Fibroblast of skin of abdomen (primary cell): ENCODE measurements at regions not wholly inside any gene's neighbourhood (a gene's known extent, or its start where the extent isn't known, plus 50 kb on each side); places are given as distances from the start of the nearest gene placed in this dataset.

Experiments used
- DNase-seq: peaks from one replicate; pipeline ENCODE4 v3.0.0-alpha.2; 2013

DNA sequence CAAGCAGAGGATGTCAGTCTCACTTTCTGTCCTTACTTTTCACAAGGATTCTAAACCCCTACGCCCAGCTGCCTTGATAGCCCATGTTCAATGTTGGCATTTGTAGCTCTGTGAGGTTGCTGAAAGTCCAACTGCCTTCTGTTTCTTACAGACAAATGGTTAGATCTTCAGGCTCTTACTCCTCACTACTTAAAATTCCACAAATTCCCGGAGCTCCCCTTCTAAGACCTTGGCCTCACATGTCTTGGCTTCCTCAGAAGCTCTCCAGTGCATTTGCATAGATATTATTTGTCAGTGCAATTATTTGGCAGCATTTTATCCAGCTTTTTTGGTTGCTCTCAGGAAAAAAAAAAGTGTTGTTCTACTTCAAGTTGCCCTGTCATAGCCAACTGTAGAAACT, 453.7 kb upstream of the CELF4 start:
- no peak for DNase-seq

DNA sequence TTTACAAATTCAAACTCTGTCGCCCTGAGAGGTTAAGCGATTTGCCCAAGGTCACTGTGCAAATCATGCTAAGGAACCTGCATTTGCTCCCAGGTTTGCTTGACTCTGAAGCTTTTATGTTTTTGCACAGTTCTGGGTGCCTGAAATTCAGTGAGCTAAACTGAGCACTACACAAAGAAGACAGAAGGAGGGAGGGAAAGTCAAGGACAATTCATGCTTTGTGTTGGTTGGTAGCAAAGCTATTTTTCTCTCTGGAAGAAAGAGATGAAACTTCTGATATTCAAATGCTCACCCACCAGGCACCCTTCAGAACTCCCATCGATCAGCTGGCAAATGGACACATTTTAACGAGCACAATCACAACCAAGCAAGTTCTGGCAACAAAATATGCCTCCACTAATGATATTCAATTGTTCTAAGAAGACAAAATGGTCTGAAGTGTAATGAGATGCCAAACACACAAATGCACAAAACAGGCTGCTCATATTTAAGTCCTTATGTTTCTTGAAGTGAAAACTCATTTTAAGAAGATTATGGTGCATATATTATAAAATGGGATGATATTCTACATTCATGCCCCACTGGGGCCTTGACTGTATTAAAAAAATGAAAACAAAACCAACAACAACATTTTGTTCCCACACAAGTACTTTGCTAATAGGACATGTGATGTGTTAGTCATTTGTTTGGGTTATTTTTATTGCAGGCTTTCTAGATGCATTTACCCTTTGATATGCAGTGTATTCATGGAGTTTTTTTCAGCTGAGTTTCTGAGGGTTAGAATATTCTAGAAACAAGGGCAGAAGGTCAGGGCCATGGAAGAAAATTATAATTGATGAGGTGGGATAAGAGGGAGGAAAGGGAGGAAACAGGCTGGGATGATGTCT, 445.6 kb upstream of the CELF4 start:
- DNase-seq = no peak

DNA sequence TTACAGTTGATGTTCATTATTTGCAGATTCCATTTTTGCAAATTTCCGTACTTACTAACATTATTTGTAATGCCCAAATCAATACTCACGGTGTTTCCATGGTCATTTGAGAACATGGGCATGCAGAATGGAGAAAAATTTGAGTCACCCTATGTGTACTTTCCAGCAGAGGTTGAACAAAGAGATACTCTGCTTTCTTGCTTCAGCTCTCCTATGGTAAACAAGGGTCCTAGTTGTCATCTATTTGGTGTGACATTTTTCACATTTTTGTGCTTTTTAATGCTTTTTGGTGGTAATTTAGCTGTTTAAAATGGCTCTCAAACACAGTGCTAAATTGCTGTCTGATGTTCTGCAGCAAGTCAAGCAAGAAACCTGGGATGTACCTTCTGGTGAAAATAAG, 444.4 kb upstream of the CELF4 start:
- DNase-seq = no peak

DNA sequence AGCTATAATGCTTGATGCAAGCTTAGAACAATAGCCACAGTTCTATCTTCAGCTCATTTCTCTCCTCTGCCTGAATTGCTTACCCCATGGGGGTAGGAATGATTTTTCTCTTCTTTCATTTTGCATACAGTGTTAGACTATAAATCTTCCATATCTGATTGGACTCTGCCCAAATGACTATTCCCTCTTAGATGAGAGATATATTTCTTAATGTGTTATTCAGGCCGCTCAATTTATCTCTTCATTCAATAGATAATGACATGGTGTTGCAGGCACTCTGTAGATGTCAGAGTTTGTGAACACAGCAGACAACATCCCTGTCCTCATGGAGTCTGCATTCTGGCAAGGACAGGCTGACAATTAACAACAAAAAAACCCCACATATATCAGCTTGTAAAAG, 443.7 kb upstream of the CELF4 start:
- DNase-seq = no peak

DNA sequence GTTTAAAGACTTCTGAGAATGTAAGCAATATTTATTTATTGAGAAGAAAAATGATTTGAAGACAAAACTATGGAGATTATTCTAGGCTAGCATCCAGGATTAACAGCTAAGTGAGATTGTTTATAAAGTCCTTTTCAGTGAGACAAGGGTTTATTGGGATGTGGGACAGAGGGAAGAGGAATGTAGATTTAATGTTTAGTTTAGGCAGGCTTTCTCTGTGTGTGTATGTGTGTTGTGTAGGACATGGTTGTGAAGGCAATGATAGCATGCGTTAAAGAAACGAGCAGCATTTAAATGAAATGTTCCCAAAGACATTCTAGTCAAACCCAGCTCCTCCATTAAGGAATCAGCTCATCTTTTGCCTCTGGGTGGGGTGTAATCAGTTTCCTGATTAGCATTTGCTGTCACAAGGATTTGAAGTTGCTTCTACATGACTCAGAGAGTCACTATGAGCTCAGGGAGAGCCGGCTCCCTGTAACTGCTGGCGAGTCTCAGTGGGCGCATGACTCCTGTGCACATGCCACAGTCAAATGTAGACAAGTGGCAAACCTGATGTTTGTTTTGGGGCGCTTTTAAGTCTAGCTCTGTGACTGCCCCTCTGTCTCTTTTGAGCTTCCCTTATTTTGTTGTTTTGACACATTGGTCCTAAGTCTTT, 442.2 kb upstream of the CELF4 start:
- DNase-seq = no peak

DNA sequence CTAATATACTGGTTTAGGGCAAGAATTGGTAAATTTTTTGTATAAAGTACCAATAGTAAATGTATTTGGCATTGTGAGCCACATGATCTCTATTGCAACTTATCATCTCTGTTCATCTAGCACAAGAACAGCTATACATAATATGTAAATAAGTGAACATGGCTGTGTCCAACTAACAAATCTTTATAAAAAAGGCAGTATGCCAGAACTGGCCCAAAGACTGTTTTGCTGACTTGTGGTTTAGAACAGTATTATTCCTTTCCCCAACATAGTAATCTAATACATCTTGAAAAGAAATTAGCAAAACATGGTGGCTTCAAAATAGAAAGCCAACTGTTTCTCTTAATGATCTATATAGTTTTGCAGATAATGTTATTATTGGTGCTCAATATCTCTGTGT, 441.4 kb upstream of the CELF4 start:
- no peak for DNase-seq

DNA sequence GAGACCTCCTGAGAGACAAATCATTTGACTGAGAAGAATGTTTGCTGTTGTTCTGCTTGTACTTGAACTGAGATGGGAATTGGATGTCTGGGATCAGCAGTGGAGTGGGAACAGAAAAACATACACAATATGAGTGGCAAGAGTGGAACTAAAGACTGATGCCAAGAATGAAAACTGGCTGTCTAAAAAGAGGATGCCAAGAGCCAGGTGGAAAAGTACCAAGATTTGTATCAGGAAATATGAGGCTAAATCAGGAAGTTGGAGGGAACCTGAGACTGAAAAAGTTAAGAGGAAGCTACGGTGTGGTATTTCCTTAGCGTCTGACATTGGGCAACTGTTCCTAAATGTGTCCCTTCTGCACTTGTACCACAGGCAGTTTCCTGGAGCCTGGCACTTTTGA, 440.9 kb upstream of the CELF4 start:
- DNase-seq = no peak

DNA sequence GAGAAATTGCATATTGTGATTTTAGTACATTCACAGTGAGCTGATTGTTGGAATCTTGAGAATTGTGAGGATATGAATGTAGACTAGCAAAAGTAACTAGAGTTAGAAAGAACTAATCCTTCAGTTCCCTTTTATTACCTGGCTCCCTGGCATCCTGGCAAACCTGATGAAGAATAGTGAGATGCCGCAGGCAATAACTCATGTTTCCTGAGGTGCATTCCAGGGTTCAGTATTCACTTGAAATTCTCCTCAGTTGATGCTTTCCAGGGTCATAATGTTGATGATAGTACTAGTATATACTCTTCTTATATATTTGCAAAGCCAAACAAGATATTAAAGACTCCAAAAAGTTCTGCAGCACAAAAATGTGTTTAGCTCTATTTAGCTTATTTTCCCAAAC, 432.1 kb upstream of the CELF4 start:
- no peak for DNase-seq

DNA sequence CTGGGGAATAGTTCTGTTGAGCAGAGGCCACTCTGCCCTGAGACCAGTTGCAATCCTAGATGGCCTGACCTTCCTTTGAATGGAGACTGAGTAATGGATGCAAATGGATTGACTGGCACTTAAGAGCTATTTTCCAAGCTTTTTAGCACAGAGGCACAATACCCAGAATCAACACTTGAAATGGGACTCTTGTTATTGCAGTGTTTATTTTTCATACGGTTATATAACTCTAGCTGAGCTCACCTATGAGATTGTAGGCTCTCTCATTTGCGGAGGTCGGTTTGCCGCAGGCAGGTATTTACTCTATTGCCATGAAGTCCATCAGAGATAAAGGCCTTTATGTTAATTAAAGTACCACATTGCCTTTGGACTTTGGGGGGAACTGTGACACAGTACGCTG, 422.3 kb upstream of the CELF4 start:
- DNase-seq = no peak

DNA sequence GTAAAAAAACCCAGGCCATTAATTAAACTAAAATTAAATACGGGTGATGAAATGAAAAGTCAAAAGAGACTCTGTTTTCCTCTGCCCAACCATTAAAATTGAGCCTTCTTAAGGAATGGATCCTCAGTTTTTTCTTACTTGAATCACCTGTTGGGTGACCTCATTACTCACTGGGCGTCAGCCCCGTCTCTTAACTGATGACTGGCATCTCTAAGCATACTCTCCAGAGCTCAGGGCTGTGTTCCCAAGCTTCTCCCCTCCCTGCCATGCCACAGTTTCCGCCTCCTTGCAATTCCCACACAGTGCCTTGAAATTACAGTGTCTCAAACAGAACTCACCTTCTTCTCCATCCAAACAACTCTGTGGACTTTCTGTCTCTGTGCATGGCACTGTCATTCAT, 421.1 kb upstream of the CELF4 start:
- no peak for DNase-seq

DNA sequence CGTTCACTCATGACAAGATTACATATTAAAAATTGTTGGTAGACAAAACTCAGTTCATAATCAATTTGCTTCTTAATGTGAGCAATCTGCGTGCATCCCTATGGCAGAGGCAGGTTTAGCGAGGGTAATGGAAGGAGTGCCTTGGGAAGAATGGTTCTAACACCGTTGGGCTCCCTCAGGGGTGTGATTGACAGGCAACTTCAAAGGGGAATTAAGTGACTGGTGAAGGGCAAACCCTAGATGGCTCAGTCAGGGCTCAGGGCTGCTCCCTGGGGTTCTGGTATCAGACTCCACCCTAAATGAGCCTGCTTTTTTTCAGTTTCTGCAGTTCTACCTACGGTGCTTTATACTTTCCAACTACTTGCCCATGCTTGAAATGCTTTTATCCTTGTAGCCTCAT, 419.5 kb upstream of the CELF4 start:
- DNase-seq = no peak

DNA sequence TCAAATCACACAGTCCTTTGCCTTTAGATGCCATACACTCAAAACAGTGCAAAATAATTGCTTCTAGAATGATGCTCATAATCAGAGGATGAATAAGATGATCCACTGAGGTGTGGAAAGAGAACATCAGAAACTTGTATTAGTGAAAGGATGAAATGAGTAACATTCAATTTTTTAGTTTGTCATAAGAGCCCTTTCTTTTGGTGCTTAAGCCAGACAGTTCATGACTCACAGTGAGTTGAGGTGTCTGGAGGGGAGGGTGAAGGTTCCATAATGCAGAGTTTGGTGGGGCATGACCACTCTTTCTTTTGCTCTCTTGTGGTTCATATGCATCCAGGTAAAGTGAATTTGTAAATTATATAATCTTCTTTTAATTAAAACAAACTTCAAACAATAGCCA, 415.0 kb upstream of the CELF4 start:
- no peak for DNase-seq

DNA sequence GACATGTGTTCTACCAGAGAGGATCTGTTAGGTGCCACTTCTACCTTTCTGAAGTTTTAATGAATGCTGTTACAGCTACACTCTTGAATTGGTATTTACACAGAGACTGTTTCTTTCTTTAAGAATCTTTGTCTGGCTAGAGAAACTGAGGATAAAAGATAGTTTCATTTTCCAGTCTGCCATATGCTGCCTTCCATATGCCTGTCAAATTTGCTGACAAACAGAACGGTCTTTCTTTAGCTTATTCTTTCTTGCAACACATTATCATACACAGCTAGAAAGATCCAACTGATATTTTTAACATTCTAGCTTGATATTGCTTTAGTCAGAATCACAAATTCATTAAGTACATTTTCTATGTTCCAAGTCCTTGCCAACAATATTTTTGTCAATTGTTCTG, 409.8 kb upstream of the CELF4 start:
- no peak for DNase-seq

DNA sequence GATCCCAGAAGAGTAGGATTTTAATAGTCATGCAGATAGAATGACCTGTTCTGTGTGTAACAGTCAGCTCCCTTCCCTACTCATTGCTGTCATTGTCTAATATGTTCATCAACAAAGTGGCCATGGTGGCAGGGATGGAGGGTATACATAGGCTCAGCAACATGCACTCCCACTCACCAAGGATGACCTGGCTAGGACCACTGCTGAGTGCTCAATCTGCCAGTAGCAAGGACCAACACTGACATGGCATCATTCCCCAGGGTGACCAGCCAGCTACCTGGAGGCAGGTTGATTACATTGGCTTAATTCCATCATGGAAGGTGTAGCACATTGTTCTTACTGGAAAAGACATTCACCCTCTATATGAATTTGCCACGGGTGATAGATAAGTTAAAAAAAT, 401.7 kb upstream of the CELF4 start:
- DNase-seq = no peak

DNA sequence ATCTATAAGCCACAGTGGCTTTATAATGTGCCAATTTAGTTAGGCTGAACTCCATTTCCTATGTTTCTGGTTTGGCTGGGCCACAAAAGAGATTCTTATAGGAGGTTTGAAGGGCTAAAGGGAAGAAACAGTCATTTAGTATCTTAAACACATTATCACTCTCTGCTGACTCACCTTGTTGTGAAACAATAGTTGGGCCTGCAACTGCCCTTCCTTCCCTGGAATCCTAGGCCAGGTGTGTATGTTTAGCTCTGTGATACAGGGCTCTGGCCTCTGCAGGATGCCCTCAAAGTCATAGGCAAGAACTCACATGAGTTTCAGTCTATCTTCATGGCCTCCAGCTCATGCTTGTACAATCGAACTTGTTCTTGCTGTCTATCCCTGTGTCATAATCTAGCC, 400.0 kb upstream of the CELF4 start:
- no peak for DNase-seq

DNA sequence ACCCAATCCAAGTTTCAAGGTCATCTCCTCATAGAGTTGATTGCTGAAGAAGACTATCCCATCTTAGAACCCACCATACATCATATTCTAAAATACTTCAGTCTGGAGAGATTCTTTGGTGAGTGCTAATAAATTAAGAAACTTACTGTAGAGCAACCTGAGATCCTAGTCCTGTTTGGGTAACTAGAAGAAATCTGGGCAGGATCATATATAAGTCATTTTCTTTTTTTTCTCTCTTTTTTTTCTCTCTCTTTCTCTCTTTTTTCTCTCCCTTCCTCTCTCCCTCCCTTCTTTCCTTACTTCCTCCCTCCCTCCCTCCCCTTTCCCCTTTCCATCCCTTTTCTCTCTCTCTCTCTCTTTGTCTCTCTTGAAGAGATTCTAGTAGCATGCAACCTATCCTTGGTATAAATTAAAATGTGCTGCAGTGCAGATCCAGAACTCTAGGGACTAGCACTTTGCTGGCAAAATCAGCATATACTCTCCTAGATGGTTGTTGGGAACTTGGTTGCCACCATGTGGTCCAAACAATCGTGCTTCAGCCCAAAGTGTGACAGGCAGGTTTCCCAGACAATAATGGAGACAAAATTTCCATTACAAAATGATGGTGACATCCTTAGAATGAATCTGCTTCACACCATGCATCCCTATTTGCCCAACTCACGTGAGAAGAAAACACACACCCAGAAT, 399.4 kb upstream of the CELF4 start:
- no peak for DNase-seq

DNA sequence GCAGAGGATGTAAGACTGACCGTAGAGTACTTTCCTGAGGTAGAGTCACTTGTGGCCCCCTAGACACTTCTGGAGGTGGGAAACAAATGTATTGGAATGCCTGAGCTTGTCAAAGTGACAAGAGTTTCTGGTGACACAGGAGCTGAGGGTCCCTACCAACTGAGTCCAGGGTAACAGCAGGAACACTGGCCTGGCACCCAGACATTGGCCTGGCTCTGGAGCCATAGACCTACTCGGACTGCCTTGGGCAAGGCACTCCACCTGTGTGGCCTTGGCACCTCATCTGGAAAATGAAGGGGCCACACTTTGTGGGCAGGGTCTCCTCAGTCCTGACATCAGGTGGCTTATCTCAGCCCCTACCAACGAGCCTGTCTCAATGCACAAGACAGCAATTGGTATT, 398.2 kb upstream of the CELF4 start:
- DNase-seq = no peak

DNA sequence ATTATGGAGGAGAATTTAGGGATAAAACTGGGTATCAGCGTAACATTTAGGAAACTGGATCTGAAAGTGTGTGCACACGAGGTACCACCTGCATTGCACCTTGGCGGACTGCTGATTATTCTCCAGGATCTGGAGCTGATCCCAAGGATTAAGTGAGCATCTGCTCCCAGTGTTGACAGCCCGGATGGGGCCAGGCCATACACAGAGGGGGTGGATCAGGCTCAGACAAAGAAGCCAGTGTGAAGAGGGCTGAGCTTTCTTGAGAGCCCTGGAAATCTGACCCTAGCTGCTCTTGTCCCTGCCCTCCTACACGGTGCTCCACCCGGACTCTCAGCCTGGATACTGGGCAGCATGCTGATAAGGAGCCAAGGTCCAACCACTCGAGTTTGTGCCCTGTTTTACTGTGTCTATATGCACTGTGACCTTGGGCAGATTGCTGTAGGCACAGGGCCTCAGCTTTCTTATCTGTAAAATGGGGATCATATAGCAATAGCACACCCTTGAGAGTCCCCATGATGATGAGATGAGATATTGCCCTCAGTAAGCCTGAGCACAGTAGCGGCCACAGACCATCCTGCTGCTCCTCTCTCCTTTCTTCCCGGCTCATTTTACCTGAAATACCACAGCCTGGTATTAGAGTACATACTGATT, 396.8 kb upstream of the CELF4 start:
- DNase-seq = no peak

DNA sequence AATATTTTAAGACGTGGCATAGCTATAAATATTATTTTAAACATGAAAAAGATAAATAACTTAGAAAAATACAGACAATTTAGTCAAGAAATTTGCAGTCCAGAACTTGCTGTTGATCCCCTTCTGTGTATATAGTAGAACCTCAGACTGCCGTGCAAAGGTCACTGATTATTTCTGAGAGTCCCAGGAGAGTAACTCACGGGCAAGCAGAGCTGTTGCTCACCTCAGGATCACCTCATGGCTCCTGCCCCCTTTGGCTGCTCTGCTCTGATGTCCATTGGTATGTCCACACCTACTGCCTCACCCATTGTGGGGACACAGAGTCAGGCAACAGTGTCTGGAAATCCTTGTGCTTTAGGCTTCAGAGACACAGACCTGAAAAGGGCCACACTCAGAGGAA, 392.9 kb upstream of the CELF4 start:
- no peak for DNase-seq

DNA sequence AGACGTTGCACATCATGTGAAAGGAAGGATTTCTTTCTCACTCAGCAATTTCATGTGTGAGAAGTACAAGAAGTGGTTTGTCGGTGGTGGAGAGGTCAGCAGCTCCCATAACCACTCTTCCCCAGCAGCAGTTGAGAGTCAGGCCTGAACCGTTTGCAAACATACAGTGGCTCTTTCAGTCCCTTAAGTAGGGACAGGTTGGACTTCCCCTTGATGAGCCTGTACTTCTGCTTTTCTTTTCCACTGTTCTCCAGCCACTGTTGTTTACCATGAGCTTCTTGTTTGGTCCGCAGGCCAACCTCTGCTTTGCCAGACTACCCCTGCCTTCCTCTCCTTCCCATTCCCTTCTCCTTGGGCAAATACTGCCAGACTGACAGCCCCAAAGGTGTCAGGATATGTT, 391.3 kb upstream of the CELF4 start:
- no peak for DNase-seq

DNA sequence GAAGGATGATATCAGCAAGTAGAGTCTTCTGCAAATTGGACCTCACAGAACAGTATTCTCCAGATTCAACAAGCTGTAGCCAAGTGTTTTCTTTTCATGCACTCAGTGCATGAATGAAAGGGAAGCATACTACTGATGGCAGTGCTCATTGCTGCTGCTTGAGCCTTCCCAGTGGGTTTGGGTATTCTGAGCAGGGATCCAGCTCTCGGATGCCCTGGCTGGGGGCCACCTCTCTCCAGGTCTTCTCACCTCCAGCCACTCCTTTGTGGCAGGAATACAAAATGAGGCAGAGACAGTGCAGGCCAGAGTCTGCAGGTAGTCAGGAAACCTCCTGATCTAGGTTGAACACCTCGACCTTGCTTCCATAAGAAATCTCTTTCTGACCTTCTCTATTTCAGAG, 390.4 kb upstream of the CELF4 start:
- DNase-seq = no peak

DNA sequence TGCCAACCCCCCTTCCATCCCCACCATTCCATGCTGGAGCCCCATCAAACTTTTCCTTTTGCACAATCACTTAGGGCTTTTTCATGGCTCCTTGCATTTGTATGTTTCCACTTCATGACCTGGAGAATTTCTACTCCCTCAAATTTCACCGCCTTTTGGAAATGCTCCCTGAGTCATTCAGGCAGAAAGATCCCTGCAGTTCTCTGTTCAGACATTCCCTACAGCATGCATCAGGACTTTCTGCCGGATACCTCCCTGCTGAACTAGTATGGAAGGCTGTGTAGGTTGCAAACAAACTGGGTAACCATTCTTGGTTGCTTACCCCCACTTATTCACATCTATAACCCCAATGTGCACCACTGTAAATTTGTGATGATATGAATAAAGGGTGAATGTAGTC, 389.6 kb upstream of the CELF4 start:
- no peak for DNase-seq

DNA sequence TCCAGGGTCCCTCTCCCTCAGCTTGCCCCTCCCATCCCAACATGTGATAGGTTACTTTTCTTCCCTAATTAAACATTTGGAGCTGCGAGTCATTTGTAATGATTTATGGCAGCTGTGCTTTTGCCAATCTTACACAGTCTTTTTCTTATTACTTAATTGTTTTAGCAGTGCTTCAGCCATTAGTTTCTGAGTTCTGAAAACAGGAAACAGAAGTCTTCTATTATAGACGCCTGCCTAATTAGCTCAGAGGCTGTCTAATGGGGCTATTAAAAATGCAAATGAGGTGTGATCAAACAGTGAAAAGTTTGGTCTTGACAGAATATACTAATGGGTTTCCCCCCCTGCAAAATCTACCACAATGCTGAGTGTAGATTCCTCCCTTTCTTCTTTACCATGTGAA, 388.3 kb upstream of the CELF4 start:
- DNase-seq = no peak
